ENCODE measurements at regions not wholly inside any gene's neighbourhood (a gene's known extent, or its start where the extent isn't known, plus 50 kb on each side); places are given as distances from the start of the nearest gene placed in this dataset.

- Histone ChIP-seq H3K27me3 (ENCODE audit: low read depth, low read length) (no peaks in the 10 kb centered on the region), H3K27ac (ENCODE audit: low read length) (no peak overlapping the region), H2AFZ (ENCODE audit: low read depth, low read length) (no peak overlapping the region), H3K36me3 (replicated peaks; ENCODE audit: low read depth, low read length) (no peaks in the 10 kb centered on the region), H3K79me2 (ENCODE audit: low read length) (no peaks in the 10 kb centered on the region), H3K4me3 (ENCODE audit: low read length) (no peak overlapping the region), H3K4me2 (ENCODE audit: low read length) (no peak overlapping the region), H3K4me1 (ENCODE audit: low read length) (no peaks in the 10 kb centered on the region), H3K9me3 (ENCODE audit: insufficient read depth, low read length) (no peaks in the 10 kb centered on the region), H4K20me1 (ENCODE audit: insufficient read depth, low read length) (no peaks in the 10 kb centered on the region), H3K9ac (ENCODE audit: low read length) (no peak overlapping the region)
- TF ChIP-seq EZH2phosphoT487 (IDR thresholded peaks at IDR 0.05; ENCODE audit: low read depth) (no peak), CTCF (IDR thresholded peaks at IDR 0.05; ENCODE audit: low read depth, low read length) (no peak)
Observed at GRCh38 chr4:132759199-132759780, 389.8 kb upstream of the PCDH10 start.

GRCh38 chr4:132763465-132763864, 385.6 kb upstream of the PCDH10 start:
- Histone ChIP-seq H3K9ac (ENCODE audit: low read length) (no peak overlapping the region), H3K27me3 (ENCODE audit: low read depth, low read length) (no peaks in the 10 kb centered on the region), H3K4me1 (ENCODE audit: low read length) (no peaks in the 10 kb centered on the region), H2AFZ (ENCODE audit: low read depth, low read length) (peak overlapping the region; percentile 40; the same call in 1 of the 2 replicates), H3K79me2 (ENCODE audit: low read length) (no peaks in the 10 kb centered on the region), H4K20me1 (ENCODE audit: insufficient read depth, low read length) (no peaks in the 10 kb centered on the region), H3K36me3 (replicated peaks; ENCODE audit: low read depth, low read length) (no peaks in the 10 kb centered on the region), H3K4me2 (ENCODE audit: low read length) (no peak overlapping the region), H3K27ac (ENCODE audit: low read length) (no peak overlapping the region), H3K4me3 (ENCODE audit: low read length) (no peak overlapping the region), H3K9me3 (ENCODE audit: insufficient read depth, low read length) (no peaks in the 10 kb centered on the region)
- TF ChIP-seq CTCF (IDR thresholded peaks at IDR 0.05; ENCODE audit: low read depth, low read length), result no peak
- no peak for TF ChIP-seq EZH2phosphoT487 (IDR thresholded peaks at IDR 0.05; ENCODE audit: low read depth)

- H3K4me1 ChIP-seq (ENCODE audit: low read length), result no peaks in the 10 kb centered on the region
- no peak overlapping the region for H3K4me2 ChIP-seq (ENCODE audit: low read length)
- no peak overlapping the region for H3K27ac ChIP-seq (ENCODE audit: low read length)
- H3K4me3 ChIP-seq (ENCODE audit: low read length), result no peak overlapping the region
- no peaks in the 10 kb centered on the region for H3K79me2 ChIP-seq (ENCODE audit: low read length)
- H2AFZ ChIP-seq (ENCODE audit: low read depth, low read length), result no peak overlapping the region
- no peaks in the 10 kb centered on the region for H4K20me1 ChIP-seq (ENCODE audit: insufficient read depth, low read length)
- no peaks in the 10 kb centered on the region for H3K9me3 ChIP-seq (ENCODE audit: insufficient read depth, low read length)
- no peak overlapping the region for H3K9ac ChIP-seq (ENCODE audit: low read length)
- no peaks in the 10 kb centered on the region for H3K27me3 ChIP-seq (ENCODE audit: low read depth, low read length)
- no peaks in the 10 kb centered on the region for H3K36me3 ChIP-seq (replicated peaks; ENCODE audit: low read depth, low read length)
- TF ChIP-seq CTCF (IDR thresholded peaks at IDR 0.05; ENCODE audit: low read depth, low read length), result no peak
- no peak for TF ChIP-seq EZH2phosphoT487 (IDR thresholded peaks at IDR 0.05; ENCODE audit: low read depth)
Observed at GRCh38 chr4:132767901-132768300, 381.2 kb upstream of the PCDH10 start.

GRCh38 chr4:132770776-132771175, 378.3 kb upstream of the PCDH10 start:
- H3K4me3 ChIP-seq (ENCODE audit: low read length), result no peak overlapping the region
- H2AFZ ChIP-seq (ENCODE audit: low read depth, low read length), result no peak overlapping the region
- no peaks in the 10 kb centered on the region for H3K4me1 ChIP-seq (ENCODE audit: low read length)
- no peak overlapping the region for H3K9ac ChIP-seq (ENCODE audit: low read length)
- no peak overlapping the region for H3K27ac ChIP-seq (ENCODE audit: low read length)
- H3K79me2 ChIP-seq (ENCODE audit: low read length), result no peaks in the 10 kb centered on the region
- H3K27me3 ChIP-seq (ENCODE audit: low read depth, low read length), result no peaks in the 10 kb centered on the region
- H3K36me3 ChIP-seq (replicated peaks; ENCODE audit: low read depth, low read length), result no peaks in the 10 kb centered on the region
- H3K4me2 ChIP-seq (ENCODE audit: low read length), result no peak overlapping the region
- TF ChIP-seq EZH2phosphoT487 (IDR thresholded peaks at IDR 0.05; ENCODE audit: low read depth), result no peak
- H3K9me3 ChIP-seq (ENCODE audit: insufficient read depth, low read length), result no peaks in the 10 kb centered on the region
- no peaks in the 10 kb centered on the region for H4K20me1 ChIP-seq (ENCODE audit: insufficient read depth, low read length)

All from OCI-LY3 (cell line).